Mesenchymal stem cell (in vitro differentiated cells and primary cell): ENCODE measurements at regions not wholly inside any gene's neighbourhood (a gene's known extent, or its start where the extent isn't known, plus 50 kb on each side); places are given as distances from the start of the nearest gene placed in this dataset.

Experiments used
- DNase-seq: peaks from one replicate; pipeline ENCODE4 v3.0.0-alpha.2; 2013
- H2AFZ ChIP-seq: one replicate; pipeline ENCODE4 v1.6.1; 2013; ENCODE audit warnings: low read depth, mild to moderate bottlenecking, control low read depth, inconsistent platforms, low read length, moderate library complexity
- H2AK5ac ChIP-seq: 2 replicates; pipeline ENCODE4 v1.6.1; 2013; ENCODE audit warnings: low read length, moderate library complexity, mild to moderate bottlenecking, inconsistent platforms; ENCODE audit not compliant: severe bottlenecking
- H2BK120ac ChIP-seq: one replicate; pipeline ENCODE4 v1.6.1; 2013; ENCODE audit warnings: low read depth, mild to moderate bottlenecking, inconsistent platforms, low read length, moderate library complexity
- H2BK12ac ChIP-seq, 2 experiments: one replicate each; pipeline ENCODE4 v1.6.1; 2013; ENCODE audit warnings: inconsistent platforms in 2 of 2, low read length in 2 of 2, mild to moderate bottlenecking in 2 of 2, moderate library complexity in 2 of 2, control low read depth in 1 of 2
- H2BK15ac ChIP-seq: one replicate; pipeline ENCODE4 v1.6.1; 2013; ENCODE audit warnings: mild to moderate bottlenecking, low read depth, inconsistent platforms; ENCODE audit not compliant: poor library complexity, severe bottlenecking
- H2BK5ac ChIP-seq: 2 replicates; pipeline ENCODE4 v1.6.1; 2013; ENCODE audit warnings: low read depth, mild to moderate bottlenecking, low read length, control low read depth, inconsistent platforms; ENCODE audit not compliant: poor library complexity, severe bottlenecking
- H3K14ac ChIP-seq, 2 experiments: one replicate each; pipeline ENCODE4 v1.6.1; 2013; ENCODE audit warnings: inconsistent platforms in 2 of 2, low read length in 2 of 2, control low read depth in 1 of 2, mild to moderate bottlenecking in 1 of 2, moderate library complexity in 1 of 2
- H3K18ac ChIP-seq, 2 experiments: one replicate each; pipeline ENCODE4 v1.6.1; 2013; ENCODE audit warnings: inconsistent platforms in 2 of 2, low read length in 2 of 2, control low read depth in 1 of 2, low read depth in 1 of 2, mild to moderate bottlenecking in 1 of 2
- H3K23ac ChIP-seq, 2 experiments: one replicate each; pipeline ENCODE4 v1.6.1; 2013; ENCODE audit warnings: inconsistent platforms in 2 of 2, low read length in 2 of 2, mild to moderate bottlenecking in 2 of 2, moderate library complexity in 2 of 2, control low read depth in 1 of 2
- H3K27ac ChIP-seq: 2 replicates; pipeline ENCODE4 v1.5.1; 2013; ENCODE audit warnings: mild to moderate bottlenecking, moderate library complexity, low read length, control low read depth, inconsistent platforms; ENCODE audit not compliant: poor library complexity, severe bottlenecking
- H3K27me3 ChIP-seq, 2 experiments: 2 replicates each; pipeline versions ENCODE4 v1.6.1 to v1.7.0; 2013; ENCODE audit warnings: low read length in 2 of 2, mild to moderate bottlenecking in 2 of 2, moderate library complexity in 2 of 2, control low read depth in 1 of 2, inconsistent platforms in 1 of 2; ENCODE audit not compliant: control insufficient read depth in 1 of 2, insufficient read depth in 1 of 2
- H3K36me3 ChIP-seq, 2 experiments: 2 replicates each; pipeline versions ENCODE4 v1.6.1 to v1.7.0; 2013; ENCODE audit warnings: low read length in 2 of 2, control low read depth in 1 of 2, inconsistent platforms in 1 of 2, low read depth in 1 of 2, mild to moderate bottlenecking in 1 of 2; ENCODE audit not compliant: insufficient read depth in 2 of 2, control insufficient read depth in 1 of 2
- H3K4ac ChIP-seq, 2 experiments: one replicate each; pipeline ENCODE4 v1.6.1; 2013; ENCODE audit warnings: inconsistent platforms in 2 of 2, low read length in 2 of 2, mild to moderate bottlenecking in 2 of 2, moderate library complexity in 2 of 2, control low read depth in 1 of 2, low read depth in 1 of 2
- H3K4me1 ChIP-seq: 2 replicates; pipeline ENCODE4 v1.6.1; 2013; ENCODE audit warnings: low read depth, low read length, control low read depth; ENCODE audit not compliant: control insufficient read depth, insufficient read depth
- H3K4me2 ChIP-seq: 2 replicates; pipeline ENCODE4 v1.6.1; 2013; ENCODE audit warnings: low read length, mild to moderate bottlenecking, inconsistent platforms; ENCODE audit not compliant: poor library complexity, severe bottlenecking
- H3K4me3 ChIP-seq, 2 experiments: 2 replicates each; pipeline versions ENCODE4 v1.5.1 to v1.7.0; 2013; ENCODE audit warnings: low read length in 2 of 2, mild to moderate bottlenecking in 2 of 2, control low read depth in 1 of 2, low read depth in 1 of 2; ENCODE audit not compliant: insufficient read depth in 1 of 2
- H3K79me1 ChIP-seq: replicated peaks from 2 replicates; pipeline ENCODE4 v1.6.1; 2013; ENCODE audit warnings: mild to moderate bottlenecking, control low read depth, low read length, inconsistent platforms; ENCODE audit not compliant: poor library complexity, severe bottlenecking
- H3K9ac ChIP-seq: 2 replicates; pipeline ENCODE4 v1.7.0; 2013; ENCODE audit warnings: mild to moderate bottlenecking, low read length, moderate library complexity
- H3K9me3 ChIP-seq: 2 replicates; pipeline ENCODE4 v1.7.0; 2013; ENCODE audit warnings: mild to moderate bottlenecking, low read length; ENCODE audit not compliant: control insufficient read depth
- H4K8ac ChIP-seq: one replicate; pipeline ENCODE4 v1.6.1; 2013; ENCODE audit warnings: inconsistent platforms, mild to moderate bottlenecking, low read length, moderate library complexity
- H4K91ac ChIP-seq: one replicate; pipeline ENCODE4 v1.6.1; 2013; ENCODE audit warnings: mild to moderate bottlenecking, low read length, inconsistent platforms
- WGBS: methylation state at CpG from one replicate; pipeline ENCODE4 v1.1.7; 2013; ENCODE audit warnings: mixed read lengths; 5-methylcytosine and 5-hydroxymethylcytosine counted together

GRCh38 chr5:104789366-104789765, 1226.8 kb upstream of the NUDT12 start:
- Histone ChIP-seq H3K79me1 (no peaks in the 10 kb centered on the region), H3K4me1 (no peaks in the 10 kb centered on the region), H3K23ac (no peak overlapping the region), H3K14ac (no peak overlapping the region), H2BK5ac (no peak overlapping the region), H2AK5ac (no peak overlapping the region), H4K91ac (no peak overlapping the region), H3K4ac (no peak overlapping the region), H2AFZ (no peak overlapping the region), H2BK120ac (no peak overlapping the region), H3K27me3 (no peaks in the 10 kb centered on the region), H3K4me3 (no peak overlapping the region), H3K36me3 (no peaks in the 10 kb centered on the region), H3K9me3 (peaks cover 17% of the 10 kb centered on the region), H3K18ac (no peak overlapping the region), H2BK12ac (no peak overlapping the region), H4K8ac (no peak overlapping the region), H3K4me2 (no peak overlapping the region), H3K9ac (no peak overlapping the region), H3K27ac (no peak overlapping the region), H2BK15ac (no peak overlapping the region)
- 33% methylated on average over 1 of the region's 1 CpG for WGBS
- DNase-seq: no peak

DNA sequence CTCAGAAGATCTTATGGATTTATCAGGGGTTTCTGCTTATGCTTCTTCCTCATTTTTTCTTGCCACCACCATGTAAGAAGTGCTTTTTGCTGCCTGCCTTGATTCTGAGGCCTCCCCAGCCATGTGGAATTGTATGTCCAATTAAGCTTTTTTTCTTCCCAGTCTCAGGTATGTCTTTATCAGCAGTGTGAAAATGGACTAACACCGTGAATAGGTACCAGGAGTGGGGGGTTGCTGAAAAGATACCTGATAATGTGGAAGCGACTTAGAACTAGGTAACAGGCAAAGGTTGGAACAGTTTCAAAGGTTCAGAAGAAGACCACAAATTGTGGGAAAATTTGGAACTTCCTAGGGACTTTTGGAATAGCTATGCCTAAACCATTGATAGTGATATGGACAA, 1222.5 kb upstream of the NUDT12 start:
- H2AFZ ChIP-seq: no peak overlapping the region
- H2BK12ac ChIP-seq: no peak overlapping the region
- H3K9me3 ChIP-seq: peaks cover 21% of the 10 kb centered on the region
- H2BK15ac ChIP-seq: no peak overlapping the region
- no peaks in the 10 kb centered on the region for H3K79me1 ChIP-seq
- no peaks in the 10 kb centered on the region for H3K4me1 ChIP-seq
- H3K27ac ChIP-seq: no peak overlapping the region
- no peak overlapping the region for H4K91ac ChIP-seq
- no peak overlapping the region for H2AK5ac ChIP-seq
- no peak overlapping the region for H2BK5ac ChIP-seq
- no peaks in the 10 kb centered on the region for H3K27me3 ChIP-seq
- H2BK120ac ChIP-seq: no peak overlapping the region
- no peak overlapping the region for H3K23ac ChIP-seq
- H3K18ac ChIP-seq: no peak overlapping the region
- no peak for DNase-seq
- 89% methylated on average over 2 of the region's 2 CpGs for WGBS
- no peaks in the 10 kb centered on the region for H3K36me3 ChIP-seq
- no peak overlapping the region for H3K14ac ChIP-seq
- no peak overlapping the region for H3K4ac ChIP-seq
- H3K9ac ChIP-seq: no peak overlapping the region
- H3K4me3 ChIP-seq: no peak overlapping the region
- no peak overlapping the region for H4K8ac ChIP-seq
- H3K4me2 ChIP-seq: no peak overlapping the region

GRCh38 chr5:104774372-104774771, 1211.8 kb upstream of the NUDT12 start:
- Histone ChIP-seq H3K36me3 (no peaks in the 10 kb centered on the region), H3K23ac (no peak overlapping the region), H3K18ac (no peak overlapping the region), H3K14ac (no peak overlapping the region), H3K4ac (no peak overlapping the region), H3K4me1 (no peaks in the 10 kb centered on the region), H4K8ac (no peak overlapping the region), H3K4me2 (no peak overlapping the region), H2BK12ac (no peak overlapping the region), H3K9ac (no peak overlapping the region), H2BK5ac (no peak overlapping the region), H3K27me3 (no peaks in the 10 kb centered on the region), H2AK5ac (no peak overlapping the region), H2BK120ac (no peak overlapping the region), H4K91ac (no peak overlapping the region), H2AFZ (no peak overlapping the region), H3K79me1 (no peaks in the 10 kb centered on the region), H3K27ac (no peak overlapping the region), H3K4me3 (no peak overlapping the region), H2BK15ac (no peak overlapping the region), H3K9me3 (peaks cover 20% of the 10 kb centered on the region)
- 88% methylated on average over 8 of the region's 8 CpGs for WGBS
- DNase-seq: no peak

DNA sequence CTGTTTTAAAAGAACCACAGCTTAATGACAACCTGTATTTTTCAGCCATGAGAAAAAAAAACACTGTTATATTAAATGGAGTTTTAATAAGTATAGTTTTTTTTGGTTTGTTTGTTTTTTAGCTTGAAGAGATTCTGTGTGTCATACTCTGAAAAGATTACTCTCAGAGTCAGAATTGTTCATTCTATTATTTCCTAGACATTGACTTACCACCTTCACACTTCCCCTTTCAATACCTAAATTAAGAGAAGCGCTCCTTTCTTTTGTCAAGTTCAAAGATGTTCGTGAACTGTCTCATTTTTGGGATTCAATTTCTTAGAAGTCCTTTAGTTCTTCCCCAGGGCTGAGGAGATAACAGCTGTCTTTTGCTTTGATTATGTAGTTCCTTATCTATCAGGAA, 1201.6 kb upstream of the NUDT12 start:
- Histone ChIP-seq H4K91ac (no peak overlapping the region), H2BK120ac (no peak overlapping the region), H2BK15ac (no peak overlapping the region), H3K4me2 (no peak overlapping the region), H3K23ac (no peak overlapping the region), H3K27ac (no peak overlapping the region), H2BK5ac (no peak overlapping the region), H3K27me3 (no peaks in the 10 kb centered on the region), H3K79me1 (no peaks in the 10 kb centered on the region), H2AFZ (no peak overlapping the region), H2BK12ac (no peak overlapping the region), H3K4me1 (no peaks in the 10 kb centered on the region), H4K8ac (no peak overlapping the region), H2AK5ac (no peak overlapping the region), H3K18ac (no peak overlapping the region), H3K36me3 (no peaks in the 10 kb centered on the region), H3K4me3 (no peak overlapping the region), H3K4ac (no peak overlapping the region), H3K9ac (no peak overlapping the region), H3K9me3 (peaks cover 3% of the 10 kb centered on the region), H3K14ac (no peak overlapping the region)
- 100% methylated on average over 1 of the region's 2 CpGs for WGBS
- no peak for DNase-seq
